ENCODE measurements at regions not wholly inside any gene's neighbourhood (a gene's known extent, or its start where the extent isn't known, plus 50 kb on each side); places are given as distances from the start of the nearest gene placed in this dataset.

DNA sequence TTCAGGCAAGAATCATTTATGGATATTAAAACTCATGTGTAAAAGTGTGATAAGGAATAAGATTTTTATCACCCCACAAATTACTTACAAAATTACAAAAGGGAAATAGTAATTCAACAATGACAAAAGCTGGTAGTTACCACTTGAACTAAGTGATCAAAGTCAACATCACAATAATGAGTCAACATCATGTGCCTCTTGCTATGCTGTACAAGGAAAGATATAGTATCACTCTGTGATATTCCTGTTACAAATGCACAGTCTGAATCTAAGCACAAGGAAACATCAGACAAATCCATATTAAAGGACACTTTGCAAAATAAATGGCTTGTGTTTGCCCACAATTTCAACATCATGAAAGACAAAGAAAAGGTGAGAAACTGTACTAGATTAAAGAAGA lies 90.5 kb upstream of the PLCL2 start:
- ATAC-seq (no peak), DNase-seq (ENCODE audit: low read depth, low spot score) (no peak)
- POLR2A ChIA-PET = no interaction called here
- intact Hi-C loops (cut with micrococcal nuclease) = no loop called here
- BruUV-seq (replicated peaks) = no TSS peak
- RAD21 ChIA-PET (ENCODE audit: low non-redundant PET in 1 of 2, low total read pairs in 2 of 2, uncharacterized antibody in 2 of 2, unreplicated experiment in 2 of 2) = no interaction called here
- H3K9ac ChIP-seq (ENCODE audit: low read length) = no peak overlapping the region
- no peaks in the 10 kb centered on the region for H3K9me3 ChIP-seq (ENCODE audit: control insufficient read depth in 1 of 2, insufficient read depth in 1 of 2, low read depth in 1 of 2, low read length in 2 of 2)
- no peaks in the 10 kb centered on the region for H3K36me3 ChIP-seq (ENCODE audit: control insufficient read depth in 1 of 2, insufficient read depth in 2 of 2, low read length in 2 of 2)
- H2AFZ ChIP-seq (ENCODE audit: low read depth, low read length, poor library complexity, severe bottlenecking) = no peak overlapping the region
- no peaks in the 10 kb centered on the region for H3K4me1 ChIP-seq (ENCODE audit: control insufficient read depth in 1 of 2, insufficient read depth in 2 of 2, low read length in 2 of 2)
- H3K4me2 ChIP-seq (ENCODE audit: low read length) = no peak overlapping the region
- H3K27ac ChIP-seq (ENCODE audit: low read depth, low read length) = no peak overlapping the region
- no peaks in the 10 kb centered on the region for H3K9me2 ChIP-seq (ENCODE audit: insufficient read depth)
- no peak overlapping the region for H3K4me3 ChIP-seq (replicated peaks in 1 of 2; ENCODE audit: low read depth in 1 of 2, low read length in 2 of 2)
- CTCF ChIA-PET = no interaction called here
- H4K20me1 ChIP-seq (ENCODE audit: insufficient read depth) = no peaks in the 10 kb centered on the region
- TF ChIP-seq ELF1 (IDR thresholded peaks at IDR 0.05; ENCODE audit: borderline replicate concordance, low read depth) = no peak
- TF ChIP-seq POLR2A (IDR thresholded peaks at IDR 0.05; ENCODE audit: borderline replicate concordance, extremely low read depth, insufficient read depth, insufficient read length) = no peak
- TF ChIP-seq CEBPB (IDR thresholded peaks at IDR 0.05; ENCODE audit: low read depth) = no peak
- no peak for TF ChIP-seq SRF (IDR thresholded peaks at IDR 0.05; ENCODE audit: low read depth)
- TF ChIP-seq SP1 (IDR thresholded peaks at IDR 0.05; ENCODE audit: low read depth) = no peak
- TF ChIP-seq, protein P1, sequence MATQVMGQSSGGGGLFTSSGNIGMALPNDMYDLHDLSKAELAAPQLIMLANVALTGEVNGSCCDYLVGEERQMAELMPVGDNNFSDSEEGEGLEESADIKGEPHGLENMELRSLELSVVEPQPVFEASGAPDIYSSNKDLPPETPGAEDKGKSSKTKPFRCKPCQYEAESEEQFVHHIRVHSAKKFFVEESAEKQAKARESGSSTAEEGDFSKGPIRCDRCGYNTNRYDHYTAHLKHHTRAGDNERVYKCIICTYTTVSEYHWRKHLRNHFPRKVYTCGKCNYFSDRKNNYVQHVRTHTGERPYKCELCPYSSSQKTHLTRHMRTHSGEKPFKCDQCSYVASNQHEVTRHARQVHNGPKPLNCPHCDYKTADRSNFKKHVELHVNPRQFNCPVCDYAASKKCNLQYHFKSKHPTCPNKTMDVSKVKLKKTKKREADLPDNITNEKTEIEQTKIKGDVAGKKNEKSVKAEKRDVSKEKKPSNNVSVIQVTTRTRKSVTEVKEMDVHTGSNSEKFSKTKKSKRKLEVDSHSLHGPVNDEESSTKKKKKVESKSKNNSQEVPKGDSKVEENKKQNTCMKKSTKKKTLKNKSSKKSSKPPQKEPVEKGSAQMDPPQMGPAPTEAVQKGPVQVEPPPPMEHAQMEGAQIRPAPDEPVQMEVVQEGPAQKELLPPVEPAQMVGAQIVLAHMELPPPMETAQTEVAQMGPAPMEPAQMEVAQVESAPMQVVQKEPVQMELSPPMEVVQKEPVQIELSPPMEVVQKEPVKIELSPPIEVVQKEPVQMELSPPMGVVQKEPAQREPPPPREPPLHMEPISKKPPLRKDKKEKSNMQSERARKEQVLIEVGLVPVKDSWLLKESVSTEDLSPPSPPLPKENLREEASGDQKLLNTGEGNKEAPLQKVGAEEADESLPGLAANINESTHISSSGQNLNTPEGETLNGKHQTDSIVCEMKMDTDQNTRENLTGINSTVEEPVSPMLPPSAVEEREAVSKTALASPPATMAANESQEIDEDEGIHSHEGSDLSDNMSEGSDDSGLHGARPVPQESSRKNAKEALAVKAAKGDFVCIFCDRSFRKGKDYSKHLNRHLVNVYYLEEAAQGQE (IDR thresholded peaks at IDR 0.05; ENCODE audit: low read depth) = no peak
- TF ChIP-seq FOSL1 (IDR thresholded peaks at IDR 0.05; ENCODE audit: low read depth) = no peak
- TF ChIP-seq ZBTB33 (IDR thresholded peaks at IDR 0.05; ENCODE audit: extremely low read depth, insufficient replicate concordance, low read length) = no peak
- no peak for TF ChIP-seq RAD21 (IDR thresholded peaks at IDR 0.05; ENCODE audit: low read depth)
- TF ChIP-seq ZNF274 (IDR thresholded peaks at IDR 0.05; ENCODE audit: low read depth, low read length) = no peak
- no peak for TF ChIP-seq EGR1 (IDR thresholded peaks at IDR 0.05; ENCODE audit: low read depth)
- no peak for TF ChIP-seq EZH2phosphoT487 (IDR thresholded peaks at IDR 0.05; ENCODE audit: borderline replicate concordance)
- TF ChIP-seq, protein P2, sequence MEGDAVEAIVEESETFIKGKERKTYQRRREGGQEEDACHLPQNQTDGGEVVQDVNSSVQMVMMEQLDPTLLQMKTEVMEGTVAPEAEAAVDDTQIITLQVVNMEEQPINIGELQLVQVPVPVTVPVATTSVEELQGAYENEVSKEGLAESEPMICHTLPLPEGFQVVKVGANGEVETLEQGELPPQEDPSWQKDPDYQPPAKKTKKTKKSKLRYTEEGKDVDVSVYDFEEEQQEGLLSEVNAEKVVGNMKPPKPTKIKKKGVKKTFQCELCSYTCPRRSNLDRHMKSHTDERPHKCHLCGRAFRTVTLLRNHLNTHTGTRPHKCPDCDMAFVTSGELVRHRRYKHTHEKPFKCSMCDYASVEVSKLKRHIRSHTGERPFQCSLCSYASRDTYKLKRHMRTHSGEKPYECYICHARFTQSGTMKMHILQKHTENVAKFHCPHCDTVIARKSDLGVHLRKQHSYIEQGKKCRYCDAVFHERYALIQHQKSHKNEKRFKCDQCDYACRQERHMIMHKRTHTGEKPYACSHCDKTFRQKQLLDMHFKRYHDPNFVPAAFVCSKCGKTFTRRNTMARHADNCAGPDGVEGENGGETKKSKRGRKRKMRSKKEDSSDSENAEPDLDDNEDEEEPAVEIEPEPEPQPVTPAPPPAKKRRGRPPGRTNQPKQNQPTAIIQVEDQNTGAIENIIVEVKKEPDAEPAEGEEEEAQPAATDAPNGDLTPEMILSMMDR (IDR thresholded peaks at IDR 0.05 in 2 of 3, conservative IDR thresholded peaks at IDR 0.05 in 1 of 3; ENCODE audit: borderline replicate concordance in 1 of 3, insufficient read depth in 1 of 3, low read depth in 2 of 3, low read length in 2 of 3) = no peak
- no peak for TF ChIP-seq EZH2 (IDR thresholded peaks at IDR 0.05)
- no peak for TF ChIP-seq SIN3A (IDR thresholded peaks at IDR 0.05; ENCODE audit: low read depth)
- TF ChIP-seq, protein P3, sequence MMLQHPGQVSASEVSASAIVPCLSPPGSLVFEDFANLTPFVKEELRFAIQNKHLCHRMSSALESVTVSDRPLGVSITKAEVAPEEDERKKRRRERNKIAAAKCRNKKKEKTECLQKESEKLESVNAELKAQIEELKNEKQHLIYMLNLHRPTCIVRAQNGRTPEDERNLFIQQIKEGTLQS (IDR thresholded peaks at IDR 0.05) = no peak
- 0 out of 2 replicates have a peak, but pooled peaks cover 5% of the 10 kb centered on the region for H3K27me3 ChIP-seq (ENCODE audit: insufficient read depth, low read length)
- no peaks in the 10 kb centered on the region for H3K79me2 ChIP-seq (ENCODE audit: insufficient read depth, low read length)

All from HCT116 (cell line).